ENCODE measurements at regions not wholly inside any gene's neighbourhood (a gene's known extent, or its start where the extent isn't known, plus 50 kb on each side); places are given as distances from the start of the nearest gene placed in this dataset.

GRCh38 chr6:16965689-16966088, 136.2 kb upstream of the STMND1 start:
- no peak for TF ChIP-seq POLR2A (IDR thresholded peaks at IDR 0.05)
- TF ChIP-seq, protein P1, sequence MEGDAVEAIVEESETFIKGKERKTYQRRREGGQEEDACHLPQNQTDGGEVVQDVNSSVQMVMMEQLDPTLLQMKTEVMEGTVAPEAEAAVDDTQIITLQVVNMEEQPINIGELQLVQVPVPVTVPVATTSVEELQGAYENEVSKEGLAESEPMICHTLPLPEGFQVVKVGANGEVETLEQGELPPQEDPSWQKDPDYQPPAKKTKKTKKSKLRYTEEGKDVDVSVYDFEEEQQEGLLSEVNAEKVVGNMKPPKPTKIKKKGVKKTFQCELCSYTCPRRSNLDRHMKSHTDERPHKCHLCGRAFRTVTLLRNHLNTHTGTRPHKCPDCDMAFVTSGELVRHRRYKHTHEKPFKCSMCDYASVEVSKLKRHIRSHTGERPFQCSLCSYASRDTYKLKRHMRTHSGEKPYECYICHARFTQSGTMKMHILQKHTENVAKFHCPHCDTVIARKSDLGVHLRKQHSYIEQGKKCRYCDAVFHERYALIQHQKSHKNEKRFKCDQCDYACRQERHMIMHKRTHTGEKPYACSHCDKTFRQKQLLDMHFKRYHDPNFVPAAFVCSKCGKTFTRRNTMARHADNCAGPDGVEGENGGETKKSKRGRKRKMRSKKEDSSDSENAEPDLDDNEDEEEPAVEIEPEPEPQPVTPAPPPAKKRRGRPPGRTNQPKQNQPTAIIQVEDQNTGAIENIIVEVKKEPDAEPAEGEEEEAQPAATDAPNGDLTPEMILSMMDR (IDR thresholded peaks at IDR 0.05) = no peak
